Left ventricle myocardium inferior (tissue), 1 donor: ENCODE measurements at regions not wholly inside any gene's neighbourhood (a gene's known extent, or its start where the extent isn't known, plus 50 kb on each side); places are given as distances from the start of the nearest gene placed in this dataset.

Source experiments
- DNase-seq: peaks from one replicate; pipeline ENCODE4 v3.0.0-alpha.2; 2020
- H3K27ac ChIP-seq: fragments of 200-600 bp; replicated peaks from 2 replicates; pipeline ENCODE4 v1.8.0; 2021
- H3K27me3 ChIP-seq: fragments of 200-600 bp; 2 replicates; pipeline ENCODE4 v1.8.0; 2021; ENCODE audit warnings: low read depth
- H3K36me3 ChIP-seq: fragments of 200-600 bp; 2 replicates; pipeline ENCODE4 v1.8.0; 2021
- H3K4me1 ChIP-seq: fragments of 200-600 bp; 2 replicates; pipeline ENCODE4 v1.8.0; 2021
- H3K4me3 ChIP-seq: fragments of 200-600 bp; 2 replicates; pipeline ENCODE4 v1.8.0; 2021; ENCODE audit warnings: mild to moderate bottlenecking, moderate library complexity
- H3K9me3 ChIP-seq: fragments of 200-600 bp; replicated peaks from 2 replicates; pipeline ENCODE4 v1.8.0; 2021
- CTCF ChIP-seq: fragments of 200-600 bp; IDR thresholded peaks from 2 replicates; pipeline ENCODE4 v1.8.0; 2021; ENCODE audit warnings: antibody characterized with exemption, mild to moderate bottlenecking, borderline replicate concordance
- intact Hi-C: fragments of 100-400 bp; cut with micrococcal nuclease; formaldehyde crosslinking; loops from one replicate; pipeline ENCODE4 v1.11.0; 2022
- donor health status: DM: no; HTN: yes; CAD: no; lungs with severe emphysema.

GRCh38 chr9:16310278-16311110 lies 560.0 kb downstream of the BNC2 start:
- H3K4me1 ChIP-seq, result peaks cover 9% of the 10 kb centered on the region
- no peaks in the 10 kb centered on the region for H3K36me3 ChIP-seq
- DNase-seq, result no peak
- H3K27ac ChIP-seq, result peak overlapping the region; percentile 46
- H3K27me3 ChIP-seq, result peaks cover 61% of the 10 kb centered on the region
- no peak for TF ChIP-seq CTCF
- intact Hi-C loops, result no loop called here
- peak overlapping the region; percentile 4 for H3K4me3 ChIP-seq
- H3K9me3 ChIP-seq, result no peaks in the 10 kb centered on the region

DNA sequence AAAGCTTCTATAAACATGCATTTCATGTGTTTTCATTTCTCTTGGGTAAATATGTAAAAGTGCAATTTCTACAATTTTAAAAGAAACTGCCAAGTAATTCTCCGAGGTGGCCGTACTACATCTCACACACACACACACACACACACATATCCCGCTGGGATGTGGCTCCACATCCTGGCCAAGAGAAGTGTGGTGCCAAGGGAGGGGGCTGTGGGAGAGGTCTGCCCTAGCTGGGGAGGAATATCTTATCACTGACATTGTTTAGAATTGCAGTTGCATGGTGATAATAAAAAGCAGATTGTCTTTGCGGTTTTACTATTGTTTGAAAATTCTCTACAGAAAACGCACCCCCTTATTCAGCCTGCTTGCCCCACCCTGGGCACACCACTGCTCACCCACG lies 558.4 kb downstream of the BNC2 start:
- intact Hi-C loops, result no loop called here
- H3K4me3 ChIP-seq, result no peak overlapping the region
- TF ChIP-seq CTCF, result no peak
- peaks cover 9% of the 10 kb centered on the region for H3K4me1 ChIP-seq
- peaks cover 61% of the 10 kb centered on the region for H3K27me3 ChIP-seq
- no peak overlapping the region for H3K27ac ChIP-seq
- no peak for DNase-seq
- H3K36me3 ChIP-seq, result no peaks in the 10 kb centered on the region
- no peaks in the 10 kb centered on the region for H3K9me3 ChIP-seq

GRCh38 chr9:16312962-16313546 lies 557.4 kb downstream of the BNC2 start:
- no peaks in the 10 kb centered on the region for H3K9me3 ChIP-seq
- H3K36me3 ChIP-seq, result no peaks in the 10 kb centered on the region
- TF ChIP-seq CTCF, result no peak
- H3K27ac ChIP-seq, result no peak overlapping the region
- H3K4me1 ChIP-seq, result peaks cover 9% of the 10 kb centered on the region
- H3K27me3 ChIP-seq, result peaks cover 63% of the 10 kb centered on the region
- no peak overlapping the region for H3K4me3 ChIP-seq
- DNase-seq, result no peak
- intact Hi-C loops, result no loop called here

GRCh38 chr9:16314476-16314875 lies 556.0 kb downstream of the BNC2 start:
- Histone ChIP-seq H3K9me3 (peaks cover 6% of the 10 kb centered on the region), H3K36me3 (no peaks in the 10 kb centered on the region), H3K27ac (no peak overlapping the region), H3K4me1 (peaks cover 9% of the 10 kb centered on the region), H3K27me3 (peaks cover 54% of the 10 kb centered on the region), H3K4me3 (no peak overlapping the region)
- intact Hi-C loops, result no loop called here
- no peak for TF ChIP-seq CTCF
- DNase-seq, result no peak

- Histone ChIP-seq H3K4me1 (peaks cover 3% of the 10 kb centered on the region), H3K36me3 (no peaks in the 10 kb centered on the region), H3K4me3 (no peak overlapping the region), H3K27me3 (peaks cover 41% of the 10 kb centered on the region), H3K27ac (no peak overlapping the region), H3K9me3 (peaks cover 8% of the 10 kb centered on the region)
- DNase-seq, result no peak
- TF ChIP-seq CTCF, result no peak
- intact Hi-C loops, result no loop called here
Observed at GRCh38 chr9:16315720-16316119, 554.8 kb downstream of the BNC2 start.
